IMR-90 (cell line): ENCODE measurements at regions not wholly inside any gene's neighbourhood (a gene's known extent, or its start where the extent isn't known, plus 50 kb on each side); places are given as distances from the start of the nearest gene placed in this dataset.

Experiments
- ATAC-seq: fragments of 200-7000 bp; cut with Tn5 transposase; 2 replicates; pipeline ENCODE4 v1.9.1; 2020; ENCODE audit warnings: low read depth, mild to moderate bottlenecking, moderate library complexity
- BruUV-seq: library from RNA; stranded (reverse); fragments of 400-500 nt; replicated peaks from 2 replicates; lab custom pipeline; 2021; lab: Mats Ljungman, UMichigan
- CTCF ChIA-PET: fragments of 300-600 bp; formaldehyde crosslinking; extraction: SDS; loops from one replicate; lab custom pipeline; 2021; ENCODE audit warnings: antibody characterized with exemption; lab: Yijun Ruan, JAX
- POLR2A ChIA-PET: fragments of 300-600 bp; sonication (Branson Sonifier 250); formaldehyde crosslinking; loops from one replicate; lab custom pipeline; 2022; ENCODE audit warnings: antibody characterized with exemption; ENCODE audit not compliant: unreplicated experiment; lab: Charles Lee
- DNase-seq: peaks from one replicate; pipeline ENCODE4 v3.0.0; 2013
- H2AFZ ChIP-seq: replicated peaks from 2 replicates; pipeline ENCODE3; 2013; ENCODE audit warnings: low read length, mild to moderate bottlenecking; ENCODE audit not compliant: poor library complexity
- H2AK5ac ChIP-seq: 2 replicates; pipeline ENCODE4 v1.6.1; 2013; ENCODE audit warnings: low read depth, low read length, inconsistent platforms
- H2AK9ac ChIP-seq: replicated peaks from 2 replicates; pipeline ENCODE3; 2013; ENCODE audit warnings: mild to moderate bottlenecking, low read depth, low read length, moderate library complexity; ENCODE audit not compliant: poor library complexity
- H2BK120ac ChIP-seq: 2 replicates; pipeline ENCODE4 v1.6.1; 2013; ENCODE audit warnings: low read depth, low read length, inconsistent platforms
- H2BK15ac ChIP-seq: 3 replicates; pipeline ENCODE4 v1.6.1; 2013; ENCODE audit warnings: low read depth, low read length, inconsistent platforms
- H2BK20ac ChIP-seq: 2 replicates; pipeline ENCODE4 v1.6.1; 2013; ENCODE audit warnings: low read depth, mild to moderate bottlenecking, inconsistent platforms, low read length, moderate library complexity
- H2BK5ac ChIP-seq: 2 replicates; pipeline ENCODE4 v1.6.1; 2013; ENCODE audit warnings: mild to moderate bottlenecking, low read depth, low read length, inconsistent platforms; ENCODE audit not compliant: poor library complexity, severe bottlenecking
- H3K14ac ChIP-seq: replicated peaks from 2 replicates; pipeline ENCODE4 v1.6.1; 2013; ENCODE audit warnings: low read depth, low read length, inconsistent platforms
- H3K18ac ChIP-seq: 2 replicates; pipeline ENCODE4 v1.6.1; 2013; ENCODE audit warnings: low read depth, low read length, control low read depth
- H3K23ac ChIP-seq: 2 replicates; pipeline ENCODE4 v1.6.1; 2013; ENCODE audit warnings: low read depth, low read length, inconsistent platforms
- H3K27ac ChIP-seq: 2 replicates; pipeline ENCODE4 v1.5.1; 2013; ENCODE audit warnings: mild to moderate bottlenecking, control low read depth, low read length; ENCODE audit not compliant: insufficient read depth
- H3K27me3 ChIP-seq: 2 replicates; pipeline ENCODE4 v1.6.1; 2013; ENCODE audit warnings: low read length; ENCODE audit not compliant: control insufficient read depth, insufficient read depth
- H3K36me3 ChIP-seq: 2 replicates; pipeline ENCODE4 v1.6.1; 2013; ENCODE audit warnings: low read length, mixed read lengths; ENCODE audit not compliant: control insufficient read depth, insufficient read depth
- H3K4ac ChIP-seq: 2 replicates; pipeline ENCODE4 v1.6.1; 2013; ENCODE audit warnings: low read depth, low read length, inconsistent platforms
- H3K4me1 ChIP-seq: 2 replicates; pipeline ENCODE4 v1.6.1; 2013; ENCODE audit warnings: low read length, mixed read lengths; ENCODE audit not compliant: control insufficient read depth, insufficient read depth
- H3K4me2 ChIP-seq: 2 replicates; pipeline ENCODE4 v1.6.1; 2013; ENCODE audit warnings: low read depth, mild to moderate bottlenecking, control low read depth, low read length, moderate library complexity
- H3K4me3 ChIP-seq: 2 replicates; pipeline ENCODE4 v1.5.1; 2013; ENCODE audit warnings: low read depth, mild to moderate bottlenecking, control low read depth, low read length, moderate library complexity; ENCODE audit not compliant: insufficient read depth
- H3K56ac ChIP-seq: 2 replicates; pipeline ENCODE4 v1.6.1; 2013; ENCODE audit warnings: low read length, inconsistent platforms; ENCODE audit not compliant: insufficient read depth; ENCODE audit errors: extremely low read depth
- H3K79me1 ChIP-seq, 2 experiments: 2 replicates each; pipeline ENCODE4 v1.6.1; 2013; ENCODE audit warnings: low read length in 2 of 2, inconsistent platforms in 1 of 2, low read depth in 1 of 2
- H3K9ac ChIP-seq: 2 replicates; pipeline ENCODE4 v1.6.1; 2013; ENCODE audit warnings: low read depth, low read length, control low read depth
- H3K9me1 ChIP-seq: 2 replicates; pipeline ENCODE4 v1.6.1; 2013; ENCODE audit warnings: low read length, inconsistent platforms; ENCODE audit not compliant: insufficient read depth
- H3K9me3 ChIP-seq: 2 replicates; pipeline ENCODE4 v1.6.1; 2013; ENCODE audit warnings: low read length; ENCODE audit not compliant: control insufficient read depth, insufficient read depth
- H4K20me1 ChIP-seq: 2 replicates; pipeline ENCODE4 v1.6.1; 2013; ENCODE audit warnings: low read length, inconsistent platforms; ENCODE audit not compliant: insufficient read depth
- H4K5ac ChIP-seq: 2 replicates; pipeline ENCODE4 v1.6.1; 2013; ENCODE audit warnings: mild to moderate bottlenecking, low read depth, low read length, control low read depth
- H4K8ac ChIP-seq, 2 experiments: 2 replicates each; pipeline ENCODE4 v1.6.1; 2013; ENCODE audit warnings: low read depth in 2 of 2, low read length in 2 of 2, control low read depth in 1 of 2, inconsistent platforms in 1 of 2
- H4K91ac ChIP-seq: 2 replicates; pipeline ENCODE4 v1.6.1; 2013; ENCODE audit warnings: low read depth, low read length, inconsistent platforms; ENCODE audit not compliant: insufficient read depth
- CEBPB ChIP-seq: IDR thresholded peaks from 2 replicates; pipeline ENCODE4 v1.6.1; 2012; ENCODE audit warnings: low read depth, low read length, improper control_type of control experiment
- MAFK ChIP-seq: IDR thresholded peaks from 2 replicates; pipeline ENCODE4 v1.6.1; 2012; ENCODE audit warnings: low read depth, low read length, improper control_type of control experiment
- MAZ ChIP-seq: IDR thresholded peaks from 2 replicates; pipeline ENCODE4 v1.6.1; 2012; ENCODE audit warnings: low read depth, mild to moderate bottlenecking, low read length, improper control_type of control experiment, moderate library complexity, borderline replicate concordance
- POLR2A ChIP-seq: IDR thresholded peaks from 2 replicates; pipeline ENCODE4 v1.6.1; 2012; ENCODE audit warnings: mild to moderate bottlenecking, low read depth, low read length
- RAD21 ChIP-seq: IDR thresholded peaks from 2 replicates; pipeline ENCODE4 v1.6.1; 2012; ENCODE audit warnings: low read length, improper control_type of control experiment
- RCOR1 ChIP-seq: IDR thresholded peaks from 2 replicates; pipeline ENCODE4 v1.6.1; 2012; ENCODE audit warnings: mild to moderate bottlenecking, low read length, improper control_type of control experiment; ENCODE audit not compliant: insufficient replicate concordance
- RFX5 ChIP-seq: IDR thresholded peaks from 2 replicates; pipeline ENCODE4 v1.8.0; 2012; ENCODE audit warnings: low read depth, mild to moderate bottlenecking, low read length, moderate library complexity
- USF2 ChIP-seq: fragments of 150-350 bp; IDR thresholded peaks from 2 replicates; pipeline ENCODE4 v1.6.1; 2017; ENCODE audit warnings: mild to moderate bottlenecking, antibody characterized with exemption, low read length, low read depth
- WGBS, 2 experiments: methylation state at CpG; one replicate each; pipeline versions ENCODE4 v1.1.5 to v1.1.7; 2013; ENCODE audit warnings: missing lambda C conversion rate in 2 of 2; ENCODE audit not compliant: insufficient read length in 1 of 2; ENCODE audit errors: extremely low coverage in 2 of 2; 5-methylcytosine and 5-hydroxymethylcytosine counted together
- dilution Hi-C: fragments of 300-500 bp; cut with HindIII; formaldehyde crosslinking; loops from one replicate; pipeline ENCODE4 v1.14.3; 2018; ENCODE audit warnings: low sequenced_read_pairs; ENCODE audit not compliant: unreplicated experiment
- in situ Hi-C: fragments of 300-500 bp; cut with MboI; formaldehyde crosslinking; loops from 3 replicates; pipeline ENCODE4 v1.14.3; 2019; ENCODE audit warnings: low sequenced_read_pairs, inconsistent platforms, mixed read lengths
- intact Hi-C: fragments of 100-400 bp; cut with micrococcal nuclease; formaldehyde crosslinking; loops from 2 replicates; pipeline ENCODE4 v1.10.0; 2022

- DNase-seq (no peak), ATAC-seq (no peak)
- no peaks in the 10 kb centered on the region for H3K9me1 ChIP-seq
- no peak overlapping the region for H3K18ac ChIP-seq
- dilution Hi-C loops = no loop called here
- no peak overlapping the region for H3K9ac ChIP-seq
- H2AFZ ChIP-seq = no peak overlapping the region
- no peaks in the 10 kb centered on the region for H3K27me3 ChIP-seq
- no peak overlapping the region for H3K56ac ChIP-seq
- TF ChIP-seq POLR2A (no peak), RFX5 (no peak), CEBPB (no peak), RCOR1 (no peak), MAZ (no peak), USF2 (no peak), RAD21 (no peak), MAFK (no peak)
- no peak overlapping the region for H3K4ac ChIP-seq
- H4K91ac ChIP-seq = no peak overlapping the region
- ChIA-PET POLR2A (no interaction called here), CTCF (no interaction called here)
- 80% methylated on average over 1 of the region's 6 CpGs; no CpG with 5 or more reads in 1 of the 2 experiments for WGBS, 2 experiments
- no peak overlapping the region for H2BK20ac ChIP-seq
- H3K9me3 ChIP-seq = peaks cover 7% of the 10 kb centered on the region
- no peaks in the 10 kb centered on the region for H3K36me3 ChIP-seq
- no peak overlapping the region for H2BK15ac ChIP-seq
- no peaks in the 10 kb centered on the region for H4K20me1 ChIP-seq
- in situ Hi-C loops = no loop called here
- intact Hi-C loops = no loop called here
- no peaks in the 10 kb centered on the region for H3K79me1 ChIP-seq
- H2BK5ac ChIP-seq = no peak overlapping the region
- H3K27ac ChIP-seq = no peak overlapping the region
- no peak overlapping the region for H2BK120ac ChIP-seq
- no peak overlapping the region for H4K8ac ChIP-seq
- H2AK5ac ChIP-seq = no peak overlapping the region
- no TSS peak for BruUV-seq
- H3K4me1 ChIP-seq = no peaks in the 10 kb centered on the region
- no peak overlapping the region for H3K14ac ChIP-seq
- H3K4me2 ChIP-seq = no peak overlapping the region
- no peak overlapping the region for H3K23ac ChIP-seq
- H4K5ac ChIP-seq = no peak overlapping the region
- no peak overlapping the region for H3K4me3 ChIP-seq
- no peak overlapping the region for H2AK9ac ChIP-seq
Observed at GRCh38 chr4:32680946-32681345, 1960.8 kb downstream of the PCDH7 start.
